ENCODE measurements at regions not wholly inside any gene's neighbourhood (a gene's known extent, or its start where the extent isn't known, plus 50 kb on each side); places are given as distances from the start of the nearest gene placed in this dataset.

- DNase-seq, result no peak
- WGBS, 4 donors, result 87 to 89% (median 89%) methylated on average over 1 of the region's 1 CpG
- Histone ChIP-seq H3K27ac (no peak overlapping the region), H3K9me3 (replicated peaks in 1 of 3) (no peaks in the 10 kb centered on the region), H3K4me1 (replicated peaks in 1 of 2) (no peaks in the 10 kb centered on the region), H3K27me3 (no peaks in the 10 kb centered on the region), H3K4me3 (no peak overlapping the region), H3K36me3 (replicated peaks in 1 of 2) (no peaks in the 10 kb centered on the region)
- intact Hi-C loops (cut with DNase I), result no loop called here
- TF ChIP-seq POLR2A (IDR thresholded peaks at IDR 0.05), result no peak
- no peak for TF ChIP-seq CTCF (IDR thresholded peaks at IDR 0.05)
Observed at GRCh38 chr12:84561351-84561750, 351.2 kb downstream of the SLC6A15 start.

- Histone ChIP-seq H3K27ac (no peak overlapping the region), H3K9me3 (replicated peaks in 1 of 3) (no peaks in the 10 kb centered on the region), H3K27me3 (no peaks in the 10 kb centered on the region), H3K36me3 (replicated peaks in 1 of 2) (no peaks in the 10 kb centered on the region), H3K4me1 (replicated peaks in 1 of 2) (no peaks in the 10 kb centered on the region), H3K4me3 (no peak overlapping the region)
- intact Hi-C loops (cut with DNase I), result no loop called here
- no peak for TF ChIP-seq CTCF (IDR thresholded peaks at IDR 0.05)
- DNase-seq, result no peak
- 91 to 94% (median 93%) methylated on average over 15 of the region's 15 CpGs for WGBS, 4 donors
Observed at GRCh38 chr12:84554199-84554723, 358.3 kb downstream of the SLC6A15 start.

- intact Hi-C loops (cut with DNase I), result no loop called here
- H3K4me3 ChIP-seq, result no peak overlapping the region
- WGBS, 4 donors, result 88 to 93% (median 89%) methylated on average over 5 of the region's 5 CpGs
Observed at GRCh38 chr12:84553331-84554117, 359.1 kb downstream of the SLC6A15 start.

GRCh38 chr12:84551373-84551772 lies 361.2 kb downstream of the SLC6A15 start:
- Histone ChIP-seq H3K36me3 (replicated peaks in 1 of 2) (no peaks in the 10 kb centered on the region), H3K4me1 (replicated peaks in 1 of 2) (no peaks in the 10 kb centered on the region), H3K27me3 (no peaks in the 10 kb centered on the region), H3K4me3 (no peak overlapping the region), H3K27ac (no peak overlapping the region), H3K9me3 (replicated peaks in 1 of 3) (no peaks in the 10 kb centered on the region)
- WGBS, 4 donors, result 88 to 90% (median 89%) methylated on average over 1 of the region's 1 CpG
- TF ChIP-seq POLR2A (IDR thresholded peaks at IDR 0.05), result no peak
- TF ChIP-seq CTCF (IDR thresholded peaks at IDR 0.05), result no peak
- DNase-seq, result no peak
- intact Hi-C loops (cut with DNase I), result no loop called here

More at GRCh38 chr12:84553331-84554117, 359.1 kb downstream of the SLC6A15 start:
- no peak overlapping the region for H3K27ac ChIP-seq
- H3K9me3 ChIP-seq (replicated peaks in 1 of 3), result no peaks in the 10 kb centered on the region
- H3K4me1 ChIP-seq (replicated peaks in 1 of 2), result no peaks in the 10 kb centered on the region
- H3K36me3 ChIP-seq (replicated peaks in 1 of 2), result no peaks in the 10 kb centered on the region
- no peaks in the 10 kb centered on the region for H3K27me3 ChIP-seq
- TF ChIP-seq POLR2A (IDR thresholded peaks at IDR 0.05) (no peak), CTCF (IDR thresholded peaks at IDR 0.05) (no peak)
- DNase-seq, result no peak

All from adrenal gland (tissue), 9 donors.